Small intestine (tissue), 7 donors: ENCODE measurements at regions not wholly inside any gene's neighbourhood (a gene's known extent, or its start where the extent isn't known, plus 50 kb on each side); places are given as distances from the start of the nearest gene placed in this dataset.

Source experiments
- DNase-seq, 2 donors: peaks; one replicate each; pipeline versions ENCODE4 v3.0.0 to v3.0.0-alpha.2; 2013
- FAIRE-seq: peaks from 2 replicates; lab custom pipeline; 2012; peaks lifted over from hg19 to GRCh38; lab: Jason Lieb, UNC
- H3K27ac ChIP-seq, 3 donors: one replicate each; pipeline ENCODE4 v1.5.1; 2013; ENCODE audit warnings: low read length in 2 of 3, mild to moderate bottlenecking in 2 of 3, control low read depth in 1 of 3, inconsistent platforms in 1 of 3, low read depth in 1 of 3, moderate library complexity in 1 of 3
- H3K27me3 ChIP-seq, 3 donors: one replicate each; pipeline ENCODE4 v1.6.1; 2013; ENCODE audit warnings: low read length in 3 of 3, inconsistent platforms in 1 of 3; ENCODE audit not compliant: control insufficient read depth in 3 of 3, insufficient read depth in 3 of 3
- H3K36me3 ChIP-seq, 3 donors: one replicate each; pipeline ENCODE4 v1.6.1; 2013; ENCODE audit warnings: low read length in 3 of 3, inconsistent platforms in 1 of 3, low read depth in 1 of 3, mild to moderate bottlenecking in 1 of 3, moderate library complexity in 1 of 3; ENCODE audit not compliant: control insufficient read depth in 3 of 3, insufficient read depth in 2 of 3
- H3K4me1 ChIP-seq, 3 donors: one replicate each; pipeline ENCODE4 v1.6.1; 2013; ENCODE audit warnings: low read length in 2 of 3, inconsistent platforms in 1 of 3, low read depth in 1 of 3, mild to moderate bottlenecking in 1 of 3, moderate library complexity in 1 of 3; ENCODE audit not compliant: control insufficient read depth in 3 of 3, insufficient read depth in 2 of 3
- H3K4me3 ChIP-seq, 3 donors: one replicate each; pipeline ENCODE4 v1.5.1; 2013; ENCODE audit warnings: low read length in 3 of 3, control low read depth in 1 of 3, inconsistent platforms in 1 of 3, low read depth in 1 of 3, mild to moderate bottlenecking in 1 of 3, moderate library complexity in 1 of 3
- H3K9me3 ChIP-seq, 2 donors: one replicate each; pipeline ENCODE4 v1.6.1; 2013; ENCODE audit warnings: low read depth in 1 of 2, low read length in 1 of 2; ENCODE audit not compliant: control insufficient read depth in 2 of 2, insufficient read depth in 1 of 2
- WGBS, 3 donors: extraction: QIAGEN DNeasy Blood & Tissue Kit; methylation state at CpG; one replicate each; pipeline ENCODE4 v1.1.7; 2013; 5-methylcytosine and 5-hydroxymethylcytosine counted together
- donor health status: healthy with polysubstance abuse.
- donor health status: control.
- donor health status: control.
- donor health status: Bipolar disorder and iron deficiency.
- donor health status: healthy.

GRCh38 chr2:49260979-49261538 is 106.7 kb upstream of the FSHR start:
- H3K4me1 ChIP-seq: no peaks in the 10 kb centered on the region
- 43 to 63% (median 51%) methylated on average over 6 of the region's 6 CpGs for WGBS, 3 donors
- DNase-seq (no peak), FAIRE-seq (no peak)
- H3K27ac ChIP-seq: no peak overlapping the region
- no peaks in the 10 kb centered on the region for H3K36me3 ChIP-seq
- H3K27me3 ChIP-seq: no peaks in the 10 kb centered on the region
- H3K9me3 ChIP-seq: no peaks in the 10 kb centered on the region
- no peak overlapping the region for H3K4me3 ChIP-seq

- 75 to 88% (median 82%) methylated on average over 1 of the region's 1 CpG for WGBS, 3 donors
- FAIRE-seq: no peak
Measured at GRCh38 chr2:49259926-49260325, 105.6 kb upstream of the FSHR start.

DNA sequence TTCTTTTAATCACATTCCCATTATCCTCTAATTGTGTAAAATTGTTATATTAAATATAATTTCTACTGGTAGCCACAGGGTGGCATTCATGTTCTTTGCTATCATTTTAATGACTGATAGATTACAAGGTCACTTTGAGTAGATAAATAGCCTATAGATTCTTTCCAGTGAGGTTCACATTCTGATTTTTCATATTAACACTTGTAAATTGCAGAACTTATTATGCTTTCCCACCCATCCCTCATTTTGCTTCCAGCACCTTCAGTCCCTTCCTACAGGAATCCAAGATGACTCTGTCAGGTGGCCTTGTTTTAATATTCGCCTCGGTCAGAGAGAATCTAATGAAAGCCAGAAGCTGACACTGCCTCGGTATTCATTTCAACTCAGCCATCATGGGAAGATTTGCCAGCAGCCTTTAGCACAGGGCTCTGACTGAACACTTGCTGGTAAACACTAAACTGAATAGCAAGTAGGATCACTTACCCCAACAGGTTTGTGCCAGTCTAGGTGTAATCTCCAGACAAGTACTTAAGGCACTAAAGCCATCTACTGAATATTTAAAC is 101.2 kb upstream of the FSHR start:
- Histone ChIP-seq H3K27me3 (no peaks in the 10 kb centered on the region), H3K4me1 (no peaks in the 10 kb centered on the region), H3K4me3 (no peak overlapping the region), H3K36me3 (no peaks in the 10 kb centered on the region), H3K27ac (no peak overlapping the region), H3K9me3 (no peaks in the 10 kb centered on the region)
- whole genome bisulfite sequencing, 3 donors: 53 to 66% (median 65%) methylated on average over 3 of the region's 3 CpGs
- no peak for DNase-seq
- FAIRE-seq: no peak

More at GRCh38 chr2:49259926-49260325, 105.6 kb upstream of the FSHR start:
- Histone ChIP-seq H3K4me3 (no peak overlapping the region), H3K9me3 (no peaks in the 10 kb centered on the region), H3K27ac (no peak overlapping the region), H3K36me3 (no peaks in the 10 kb centered on the region), H3K27me3 (no peaks in the 10 kb centered on the region), H3K4me1 (no peaks in the 10 kb centered on the region)
- DNase-seq: no peak

DNA sequence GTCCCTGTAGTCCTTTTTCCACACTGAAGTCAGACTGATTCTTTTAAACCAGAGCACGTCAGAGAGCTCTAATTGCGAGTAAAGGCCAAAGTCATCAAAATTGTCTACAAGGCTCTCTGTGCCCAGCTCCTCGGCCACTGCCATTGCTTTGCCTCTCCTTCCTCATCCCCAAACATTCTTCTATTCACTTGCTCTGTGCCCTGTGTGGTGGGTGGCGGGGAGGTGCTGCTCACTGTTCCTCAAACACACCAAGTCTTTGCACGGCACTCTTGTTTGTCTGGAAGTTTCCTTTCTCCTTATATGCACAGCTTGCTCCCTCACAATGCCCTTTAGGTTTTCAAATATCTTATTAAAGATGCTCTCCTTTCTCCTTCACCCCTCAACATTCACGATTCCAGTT is 100.1 kb upstream of the FSHR start:
- no peaks in the 10 kb centered on the region for H3K4me1 ChIP-seq
- no peak overlapping the region for H3K4me3 ChIP-seq
- H3K9me3 ChIP-seq: no peaks in the 10 kb centered on the region
- WGBS, 3 donors: 51 to 68% (median 64%) methylated on average over 6 of the region's 6 CpGs
- no peak overlapping the region for H3K27ac ChIP-seq
- FAIRE-seq (no peak), DNase-seq (no peak)
- no peaks in the 10 kb centered on the region for H3K36me3 ChIP-seq
- H3K27me3 ChIP-seq: no peaks in the 10 kb centered on the region

- DNase-seq (no peak), FAIRE-seq (no peak)
- Histone ChIP-seq H3K4me1 (no peaks in the 10 kb centered on the region), H3K27ac (no peak overlapping the region), H3K4me3 (no peak overlapping the region), H3K36me3 (no peaks in the 10 kb centered on the region), H3K9me3 (no peaks in the 10 kb centered on the region), H3K27me3 (no peaks in the 10 kb centered on the region)
- whole genome bisulfite sequencing, 3 donors: 77 to 88% (median 82%) methylated on average over 1 of the region's 1 CpG
Measured at GRCh38 chr2:49251766-49252165, 97.5 kb upstream of the FSHR start.

DNA sequence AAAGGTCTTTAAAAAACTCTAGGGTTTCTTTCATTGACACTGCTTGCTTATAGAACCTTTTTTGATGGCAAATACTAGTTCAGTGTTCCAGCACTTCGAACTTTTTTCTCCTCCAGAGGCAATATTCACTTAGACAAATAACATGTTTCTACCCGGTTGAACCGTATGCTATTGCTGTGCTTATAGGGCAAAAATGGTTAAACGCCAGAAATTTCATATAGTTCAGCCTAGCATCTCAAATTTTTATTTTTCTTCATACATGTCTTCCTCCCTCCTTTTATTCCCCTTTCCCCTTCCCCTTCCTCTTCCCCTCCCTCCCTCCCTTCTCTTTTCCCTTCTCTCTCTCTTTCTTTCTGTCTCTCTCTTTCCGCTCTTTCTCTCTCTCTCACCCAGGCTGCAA is 96.9 kb upstream of the FSHR start:
- WGBS, 3 donors: 66 to 89% (median 78%) methylated on average over 5 of the region's 5 CpGs

DNA sequence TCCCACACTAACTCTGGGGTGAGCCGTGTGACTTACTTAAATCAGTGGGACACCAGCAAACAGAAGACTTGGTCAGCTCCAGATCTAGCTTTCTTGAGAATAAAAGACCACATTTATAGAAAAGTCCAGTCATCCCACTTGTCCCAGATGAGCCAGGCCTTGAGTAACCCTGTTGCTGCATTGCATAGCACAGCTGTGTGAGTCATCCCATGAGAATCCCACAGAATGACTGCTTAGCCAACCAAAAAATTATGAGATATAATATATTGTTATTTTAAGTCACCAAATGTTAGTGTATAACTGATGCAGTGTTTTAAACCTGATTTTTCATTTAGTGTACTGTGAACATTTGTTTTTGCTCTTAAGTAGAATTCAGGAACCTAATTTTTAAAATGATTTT is 94.2 kb upstream of the FSHR start:
- DNase-seq: no peak
- 76 to 95% (median 82%) methylated on average over 1 of the region's 1 CpG for WGBS, 3 donors
- Histone ChIP-seq H3K27me3 (no peaks in the 10 kb centered on the region), H3K36me3 (no peaks in the 10 kb centered on the region), H3K9me3 (no peaks in the 10 kb centered on the region), H3K4me1 (no peaks in the 10 kb centered on the region), H3K27ac (no peak overlapping the region), H3K4me3 (no peak overlapping the region)
- no peak for FAIRE-seq

More for the DNA sequence above, 96.9 kb upstream of the FSHR start:
- Histone ChIP-seq H3K4me1 (no peaks in the 10 kb centered on the region), H3K36me3 (no peaks in the 10 kb centered on the region), H3K27ac (no peak overlapping the region), H3K9me3 (no peaks in the 10 kb centered on the region), H3K27me3 (no peaks in the 10 kb centered on the region), H3K4me3 (no peak overlapping the region)
- no peak for DNase-seq
- FAIRE-seq: no peak

DNA sequence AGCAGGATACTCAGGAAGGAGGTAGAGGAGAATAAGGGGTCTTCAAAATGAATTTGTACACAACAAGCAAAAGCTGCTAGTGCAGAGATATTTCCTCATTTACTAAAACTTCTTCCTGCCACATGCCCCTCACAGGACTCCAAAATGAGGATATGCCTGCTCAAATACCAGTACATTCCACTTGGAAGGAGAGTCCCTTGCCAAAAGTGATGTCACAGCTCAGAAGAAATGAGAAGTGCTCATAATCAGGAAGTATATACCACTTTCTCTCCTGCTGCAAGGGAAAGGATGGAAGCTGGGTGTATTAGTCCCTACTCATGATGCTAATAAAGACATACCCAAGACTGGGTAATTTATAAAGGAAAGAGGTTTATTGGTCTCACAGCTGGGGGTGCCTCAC is 87.7 kb upstream of the FSHR start:
- Histone ChIP-seq H3K36me3 (no peaks in the 10 kb centered on the region), H3K27me3 (no peaks in the 10 kb centered on the region), H3K27ac (no peak overlapping the region), H3K9me3 (no peaks in the 10 kb centered on the region), H3K4me1 (no peaks in the 10 kb centered on the region), H3K4me3 (no peak overlapping the region)
- FAIRE-seq (no peak), DNase-seq (no peak)

GRCh38 chr2:49241501-49241900 is 87.2 kb upstream of the FSHR start:
- no peaks in the 10 kb centered on the region for H3K9me3 ChIP-seq
- no peak overlapping the region for H3K27ac ChIP-seq
- FAIRE-seq (no peak), DNase-seq (no peak)
- H3K4me1 ChIP-seq: no peaks in the 10 kb centered on the region
- no peaks in the 10 kb centered on the region for H3K36me3 ChIP-seq
- H3K27me3 ChIP-seq: no peaks in the 10 kb centered on the region
- no peak overlapping the region for H3K4me3 ChIP-seq
